Gastrocnemius medialis (tissue), 4 donors: ENCODE measurements at regions not wholly inside any gene's neighbourhood (a gene's known extent, or its start where the extent isn't known, plus 50 kb on each side); places are given as distances from the start of the nearest gene placed in this dataset.
"Not testable (repeated sequence)": the region's sequence is repeated elsewhere in the genome, so short reads cannot be mapped to it uniquely, and the experiment has no call there.

Experiments used
- CTCF ChIP-seq, 5 experiments: fragments of 450-650 bp in 3 of 5; fragments of 200-600 bp in 2 of 5; sonication (generic) in 2 of 5; IDR thresholded peaks in 4 of 5; conservative IDR thresholded peaks in 1 of 5; 1 replicate in 4 of 5; 2 replicates in 1 of 5; pipeline ENCODE4 v1.5.1; 2016 to 2019; ENCODE audit warnings: antibody characterized with exemption in 5 of 5, mild to moderate bottlenecking in 3 of 5, moderate library complexity in 3 of 5
- POLR2A ChIP-seq, 2 donors: fragments of 450-650 bp; IDR thresholded peaks; one replicate each; pipeline ENCODE4 v1.6.1; 2017; ENCODE audit warnings: antibody characterized with exemption in 2 of 2, mild to moderate bottlenecking in 2 of 2, moderate library complexity in 2 of 2

DNA sequence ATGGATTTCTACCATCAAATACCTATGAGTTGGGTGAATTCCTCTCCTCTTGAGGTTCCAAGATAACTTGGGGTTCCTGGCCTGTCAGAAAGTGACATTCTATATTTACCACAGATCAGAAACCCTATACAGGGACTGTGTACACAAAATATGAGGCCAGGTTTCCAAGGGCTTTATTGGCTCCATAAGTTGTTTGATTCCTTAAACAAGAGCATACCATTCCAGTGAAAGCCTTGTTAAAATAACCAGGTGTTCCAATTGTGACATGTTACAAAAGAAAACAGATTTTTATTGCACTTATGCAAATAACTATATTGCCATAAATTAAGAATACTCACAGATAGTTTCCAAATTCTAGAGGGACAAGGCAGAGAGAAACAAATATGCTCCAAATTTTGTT lies 188.9 kb downstream of the FASLG start:
- TF ChIP-seq CTCF (IDR thresholded peaks at IDR 0.05 in 4 of 5, conservative IDR thresholded peaks at IDR 0.05 in 1 of 5); POLR2A (IDR thresholded peaks at IDR 0.05): not testable (repeated sequence)
